Ishikawa (cell line): ENCODE measurements at regions not wholly inside any gene's neighbourhood (a gene's known extent, or its start where the extent isn't known, plus 50 kb on each side); places are given as distances from the start of the nearest gene placed in this dataset.

ENCODE experiments used
- CEBPB ChIP-seq: IDR thresholded peaks from 2 replicates; pipeline ENCODE4 v1.6.1; 2012
- FOXM1 ChIP-seq: IDR thresholded peaks from 2 replicates; pipeline ENCODE4 v1.6.1; 2012; ENCODE audit warnings: low read depth, borderline replicate concordance
- ZBTB7A ChIP-seq: IDR thresholded peaks from 2 replicates; pipeline ENCODE4 v1.6.1; 2012; ENCODE audit warnings: low read depth
- TF ChIP-seq, protein P1 (sequence below): IDR thresholded peaks from 2 replicates; pipeline ENCODE4 v1.6.1; 2012; ENCODE audit warnings: low read depth, mild to moderate bottlenecking
- TF ChIP-seq, protein P2 (sequence below): IDR thresholded peaks from 2 replicates; pipeline ENCODE4 v1.6.1; 2012
- TF ChIP-seq, protein P3 (sequence below): IDR thresholded peaks from 2 replicates; pipeline ENCODE4 v1.6.1; 2012

DNA sequence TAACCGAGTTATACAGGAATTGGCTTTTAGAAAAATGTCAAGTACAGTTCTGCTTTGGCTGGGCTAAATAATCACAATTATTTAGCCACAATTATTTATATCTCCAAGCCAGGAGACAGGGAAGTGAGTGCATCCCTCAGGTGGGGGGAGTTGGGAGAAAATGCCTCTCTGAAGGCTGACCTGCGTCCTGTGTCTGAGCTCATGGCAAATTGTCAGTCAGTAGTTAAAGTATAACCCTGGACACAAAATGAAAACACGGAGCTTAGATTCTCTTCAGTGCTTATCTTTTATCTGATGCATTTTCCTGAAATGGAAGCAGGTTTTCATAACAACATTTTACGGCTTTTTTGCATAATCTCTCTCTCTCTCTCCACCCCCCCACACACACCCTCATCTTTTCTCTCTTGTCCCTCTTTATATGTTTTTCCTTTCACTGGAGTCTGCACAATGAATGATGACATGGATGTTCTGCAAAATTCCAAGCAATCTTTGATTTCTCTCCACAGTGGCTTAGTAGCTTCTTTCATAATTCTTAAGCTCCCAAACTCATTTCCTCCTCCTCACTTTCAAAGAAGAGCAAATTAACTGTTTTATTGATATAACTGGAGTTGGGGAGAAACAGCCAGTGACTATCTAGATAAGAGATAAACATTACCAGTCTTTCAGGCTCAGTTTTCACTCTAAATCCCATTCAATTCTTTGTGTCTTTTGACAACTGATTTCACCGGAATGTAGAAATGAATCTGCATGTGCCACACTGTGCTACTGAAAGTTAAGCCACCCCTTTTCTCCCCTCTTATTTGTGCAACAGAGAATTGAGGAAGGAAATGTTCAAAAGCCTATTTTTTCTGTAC, 521.4 kb upstream of the GHITM start:
- TF ChIP-seq CEBPB (no peak), FOXM1 (no peak), ZBTB7A (no peak)
- TF ChIP-seq, protein P1, sequence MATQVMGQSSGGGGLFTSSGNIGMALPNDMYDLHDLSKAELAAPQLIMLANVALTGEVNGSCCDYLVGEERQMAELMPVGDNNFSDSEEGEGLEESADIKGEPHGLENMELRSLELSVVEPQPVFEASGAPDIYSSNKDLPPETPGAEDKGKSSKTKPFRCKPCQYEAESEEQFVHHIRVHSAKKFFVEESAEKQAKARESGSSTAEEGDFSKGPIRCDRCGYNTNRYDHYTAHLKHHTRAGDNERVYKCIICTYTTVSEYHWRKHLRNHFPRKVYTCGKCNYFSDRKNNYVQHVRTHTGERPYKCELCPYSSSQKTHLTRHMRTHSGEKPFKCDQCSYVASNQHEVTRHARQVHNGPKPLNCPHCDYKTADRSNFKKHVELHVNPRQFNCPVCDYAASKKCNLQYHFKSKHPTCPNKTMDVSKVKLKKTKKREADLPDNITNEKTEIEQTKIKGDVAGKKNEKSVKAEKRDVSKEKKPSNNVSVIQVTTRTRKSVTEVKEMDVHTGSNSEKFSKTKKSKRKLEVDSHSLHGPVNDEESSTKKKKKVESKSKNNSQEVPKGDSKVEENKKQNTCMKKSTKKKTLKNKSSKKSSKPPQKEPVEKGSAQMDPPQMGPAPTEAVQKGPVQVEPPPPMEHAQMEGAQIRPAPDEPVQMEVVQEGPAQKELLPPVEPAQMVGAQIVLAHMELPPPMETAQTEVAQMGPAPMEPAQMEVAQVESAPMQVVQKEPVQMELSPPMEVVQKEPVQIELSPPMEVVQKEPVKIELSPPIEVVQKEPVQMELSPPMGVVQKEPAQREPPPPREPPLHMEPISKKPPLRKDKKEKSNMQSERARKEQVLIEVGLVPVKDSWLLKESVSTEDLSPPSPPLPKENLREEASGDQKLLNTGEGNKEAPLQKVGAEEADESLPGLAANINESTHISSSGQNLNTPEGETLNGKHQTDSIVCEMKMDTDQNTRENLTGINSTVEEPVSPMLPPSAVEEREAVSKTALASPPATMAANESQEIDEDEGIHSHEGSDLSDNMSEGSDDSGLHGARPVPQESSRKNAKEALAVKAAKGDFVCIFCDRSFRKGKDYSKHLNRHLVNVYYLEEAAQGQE = no peak
- TF ChIP-seq, protein P2, sequence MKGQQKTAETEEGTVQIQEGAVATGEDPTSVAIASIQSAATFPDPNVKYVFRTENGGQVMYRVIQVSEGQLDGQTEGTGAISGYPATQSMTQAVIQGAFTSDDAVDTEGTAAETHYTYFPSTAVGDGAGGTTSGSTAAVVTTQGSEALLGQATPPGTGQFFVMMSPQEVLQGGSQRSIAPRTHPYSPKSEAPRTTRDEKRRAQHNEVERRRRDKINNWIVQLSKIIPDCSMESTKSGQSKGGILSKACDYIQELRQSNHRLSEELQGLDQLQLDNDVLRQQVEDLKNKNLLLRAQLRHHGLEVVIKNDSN = no peak
- TF ChIP-seq, protein P3, sequence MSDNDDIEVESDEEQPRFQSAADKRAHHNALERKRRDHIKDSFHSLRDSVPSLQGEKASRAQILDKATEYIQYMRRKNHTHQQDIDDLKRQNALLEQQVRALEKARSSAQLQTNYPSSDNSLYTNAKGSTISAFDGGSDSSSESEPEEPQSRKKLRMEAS = no peak
